ENCODE measurements at regions not wholly inside any gene's neighbourhood (a gene's known extent, or its start where the extent isn't known, plus 50 kb on each side); places are given as distances from the start of the nearest gene placed in this dataset.
"Not testable (repeated sequence)": the region's sequence is repeated elsewhere in the genome, so short reads cannot be mapped to it uniquely, and the experiment has no call there.

GRCh38 chr11:38751421-38751820, 2153.4 kb upstream of the RAG2 start:
- in situ Hi-C loops (cut with MboI; ENCODE audit: low sequenced_read_pairs) = no loop called here

- in situ Hi-C loops (cut with MboI; ENCODE audit: low sequenced_read_pairs) = not testable (repeated sequence)
Measured at GRCh38 chr11:38746516-38746915, 2148.5 kb upstream of the RAG2 start.

- in situ Hi-C loops (cut with MboI; ENCODE audit: low sequenced_read_pairs) = no loop called here
Measured at GRCh38 chr11:38723361-38723760, 2125.3 kb upstream of the RAG2 start.

DNA sequence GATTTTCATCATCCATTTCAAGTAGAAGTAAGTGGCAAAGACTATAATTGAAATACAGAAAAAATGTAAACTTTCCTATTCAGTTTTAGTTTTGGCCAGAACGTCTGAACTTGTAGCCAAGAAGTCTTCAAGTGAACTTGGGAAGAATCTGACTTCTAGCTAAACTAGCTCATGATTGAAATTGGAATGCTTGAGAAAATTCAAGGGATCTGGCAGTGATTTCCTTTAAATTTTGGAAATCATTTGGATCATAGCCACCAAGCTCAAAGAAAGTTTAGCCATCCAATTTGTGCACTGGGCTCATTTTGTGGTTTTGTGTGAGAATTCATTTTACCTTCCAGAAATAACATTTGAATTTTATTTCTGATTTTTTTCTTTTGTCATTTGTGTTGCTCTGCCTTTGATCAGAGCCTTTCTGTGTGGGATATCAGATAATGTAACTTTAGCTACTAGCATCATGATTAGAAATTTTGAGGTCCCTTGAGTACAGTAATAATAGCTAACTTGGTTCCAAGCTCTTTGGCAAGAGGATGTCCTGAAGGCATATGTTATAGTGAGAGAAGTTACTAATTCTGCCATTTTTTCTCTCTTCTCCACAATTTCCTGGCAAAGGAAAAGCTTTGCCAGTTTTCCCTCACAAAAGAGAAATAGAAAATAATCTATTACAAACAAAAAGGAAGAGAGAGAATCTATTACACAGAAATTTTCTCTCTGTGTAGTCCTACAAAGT, 2123.7 kb upstream of the RAG2 start:
- in situ Hi-C loops (cut with MboI; ENCODE audit: low sequenced_read_pairs) = no loop called here

DNA sequence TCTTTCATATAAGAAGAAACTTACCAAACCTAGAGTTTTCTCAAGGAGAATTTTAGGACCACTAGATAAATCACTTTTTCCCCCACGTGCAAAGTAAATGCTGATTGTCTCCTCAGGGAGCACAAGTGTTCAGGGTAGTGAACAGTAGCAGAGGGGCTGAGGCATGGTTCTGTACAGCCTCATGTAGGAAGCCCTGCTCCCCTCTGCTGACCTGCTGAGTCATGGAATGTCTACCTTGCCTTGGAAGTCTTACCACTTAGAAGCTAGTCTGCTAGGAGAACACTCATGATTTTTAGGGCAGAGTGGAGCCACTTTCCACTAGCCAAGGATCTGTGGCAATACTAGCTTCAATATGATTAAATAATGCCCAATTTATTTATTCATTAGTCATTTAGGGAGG, 2120.6 kb upstream of the RAG2 start:
- in situ Hi-C loops (cut with MboI; ENCODE audit: low sequenced_read_pairs) = no loop called here

DNA sequence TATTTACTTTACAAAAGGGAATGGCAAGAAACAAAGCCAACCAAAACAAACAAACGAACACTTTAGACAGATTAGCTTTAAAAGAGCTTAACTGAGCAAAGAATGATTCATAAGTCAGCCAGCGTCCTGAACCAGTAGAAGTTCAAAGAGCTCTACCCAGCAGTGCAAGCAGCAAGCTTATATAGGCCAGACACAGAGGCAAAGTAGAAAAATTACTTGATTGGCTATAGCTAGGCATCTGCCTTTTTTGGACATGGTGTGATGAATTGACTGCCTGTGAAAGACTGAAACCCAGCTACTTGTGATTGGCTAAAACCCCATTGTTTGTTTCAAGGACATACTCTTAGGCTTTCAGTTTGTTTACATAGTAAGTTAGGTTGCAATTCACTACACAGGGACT, 2120.0 kb upstream of the RAG2 start:
- in situ Hi-C loops (cut with MboI; ENCODE audit: low sequenced_read_pairs) = no loop called here

DNA sequence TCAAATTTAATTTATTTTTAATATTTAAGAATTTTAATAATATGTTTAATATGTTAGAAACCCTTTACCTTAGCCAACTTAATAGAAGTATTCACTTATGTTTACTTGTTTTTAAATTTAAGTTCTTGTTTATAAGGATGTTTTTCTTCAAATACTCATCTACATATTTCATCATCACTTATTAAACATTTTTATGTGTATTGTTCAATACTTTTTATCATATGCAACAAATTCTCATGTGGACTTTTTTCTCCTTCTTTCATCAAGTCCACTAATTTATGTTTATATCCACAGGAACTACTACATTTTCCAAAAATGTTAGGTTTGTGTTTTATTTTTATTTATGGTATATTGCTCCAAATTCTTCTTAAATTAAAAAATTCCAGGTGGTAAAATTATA, 2113.1 kb upstream of the RAG2 start:
- in situ Hi-C loops (cut with MboI; ENCODE audit: low sequenced_read_pairs) = no loop called here

DNA sequence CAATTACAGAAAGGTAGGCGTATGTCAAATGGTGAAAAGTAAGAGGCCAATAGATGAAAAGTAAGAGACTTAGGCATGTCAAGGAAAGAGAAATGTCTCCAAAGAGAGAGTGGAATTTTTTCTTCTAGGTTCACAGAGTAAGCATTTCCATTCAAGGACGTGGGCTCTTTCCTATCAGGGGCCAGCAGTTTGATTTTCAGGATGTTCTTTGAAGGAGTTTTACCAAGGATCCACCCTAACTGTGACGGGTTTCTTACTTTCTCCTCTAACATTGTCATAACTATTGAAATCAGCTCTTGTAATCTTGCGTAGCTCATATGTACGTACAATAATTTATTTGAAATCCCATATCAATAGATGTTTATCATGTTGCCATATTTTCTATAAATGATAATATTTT, 2112.2 kb upstream of the RAG2 start:
- in situ Hi-C loops (cut with MboI; ENCODE audit: low sequenced_read_pairs) = no loop called here

- in situ Hi-C loops (cut with MboI; ENCODE audit: low sequenced_read_pairs) = no loop called here
Measured at GRCh38 chr11:38700111-38700510, 2102.1 kb upstream of the RAG2 start.

DNA sequence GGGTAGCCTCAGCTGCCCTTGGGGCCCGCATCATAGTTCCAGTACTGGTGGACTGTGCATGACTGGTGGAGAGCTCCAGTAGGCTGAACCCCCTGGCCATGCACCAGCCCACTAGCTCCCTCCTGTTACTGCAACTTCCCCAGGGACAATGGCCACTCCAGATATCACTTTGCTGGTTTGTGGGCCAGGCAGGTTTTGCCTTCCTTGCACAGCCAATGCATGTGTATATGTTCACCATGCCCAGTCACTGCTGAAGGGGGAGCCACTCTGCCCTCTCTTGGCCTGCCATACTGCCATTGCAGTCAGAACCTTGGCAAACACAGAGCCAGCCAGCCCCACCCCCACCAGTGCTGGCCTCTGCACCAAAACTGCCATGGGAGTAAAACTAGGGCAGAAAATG, 2095.3 kb upstream of the RAG2 start:
- in situ Hi-C loops (cut with MboI; ENCODE audit: low sequenced_read_pairs) = no loop called here

DNA sequence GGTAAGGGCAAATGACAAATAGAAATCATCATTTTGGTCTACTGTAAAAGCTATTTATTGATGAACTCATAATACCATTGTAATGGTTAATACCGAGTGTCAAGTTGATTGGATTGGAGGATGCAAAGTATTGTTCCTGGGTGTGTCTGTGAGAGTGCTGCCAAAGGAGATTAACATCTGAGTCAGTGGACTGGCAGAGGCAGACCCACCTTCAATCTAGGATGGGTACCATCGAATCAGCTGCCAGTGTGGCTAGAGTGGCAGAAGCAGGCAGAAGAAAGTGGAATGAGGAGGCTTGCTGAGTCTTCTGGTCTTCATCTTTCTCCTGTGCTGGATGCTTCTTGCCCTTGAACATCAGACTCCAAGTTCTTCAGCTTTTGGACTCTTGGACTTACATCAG, 2092.2 kb upstream of the RAG2 start:
- in situ Hi-C loops (cut with MboI; ENCODE audit: low sequenced_read_pairs) = not testable (repeated sequence)

GRCh38 chr11:38687008-38687407, 2089.0 kb upstream of the RAG2 start:
- in situ Hi-C loops (cut with MboI; ENCODE audit: low sequenced_read_pairs) = no loop called here

DNA sequence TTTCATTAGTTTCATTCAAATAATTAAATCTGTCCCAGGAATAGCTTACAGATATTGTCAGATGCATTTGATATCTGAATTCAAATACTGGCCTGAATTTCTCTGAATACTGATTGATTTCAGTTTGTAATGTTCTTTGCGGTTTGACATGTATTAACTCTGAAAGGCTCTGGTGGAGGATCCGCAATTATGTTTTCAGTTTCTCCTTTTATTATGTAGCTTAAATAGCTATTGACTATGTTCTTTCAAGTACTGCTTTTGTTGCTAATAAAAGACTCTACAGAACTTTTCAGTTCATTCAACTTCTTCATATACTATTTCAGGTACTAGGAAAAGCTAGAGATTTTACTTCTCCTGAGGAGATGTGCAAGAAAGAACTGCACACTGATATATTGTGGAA, 2085.4 kb upstream of the RAG2 start:
- in situ Hi-C loops (cut with MboI; ENCODE audit: low sequenced_read_pairs) = no loop called here

- in situ Hi-C loops (cut with MboI; ENCODE audit: low sequenced_read_pairs) = no loop called here
Measured at GRCh38 chr11:38680746-38681145, 2082.7 kb upstream of the RAG2 start.

GRCh38 chr11:38680166-38680565, 2082.1 kb upstream of the RAG2 start:
- in situ Hi-C loops (cut with MboI; ENCODE audit: low sequenced_read_pairs) = no loop called here

DNA sequence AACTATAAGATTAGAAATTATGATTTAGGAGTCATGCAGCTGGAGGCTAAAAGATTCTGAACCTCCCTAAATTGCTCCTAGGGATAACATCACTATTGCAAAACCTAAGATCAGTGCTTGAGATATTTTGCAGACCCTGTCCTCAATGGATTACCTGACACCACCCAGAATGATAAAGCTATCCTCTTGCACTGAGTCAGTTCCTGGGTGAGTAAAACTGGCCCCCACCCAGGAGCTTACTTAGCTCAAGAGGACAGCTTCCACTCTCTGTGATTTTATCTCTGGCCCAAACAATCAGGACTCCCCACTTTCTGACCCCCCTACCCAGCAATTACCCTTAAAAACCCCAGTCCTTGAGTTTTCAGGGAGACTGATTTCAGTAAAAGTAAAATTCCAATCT, 2074.4 kb upstream of the RAG2 start:
- in situ Hi-C loops (cut with MboI; ENCODE audit: low sequenced_read_pairs) = no loop called here

- in situ Hi-C loops (cut with MboI; ENCODE audit: low sequenced_read_pairs) = no loop called here
Measured at GRCh38 chr11:38667359-38667758, 2069.3 kb upstream of the RAG2 start.

- in situ Hi-C loops (cut with MboI; ENCODE audit: low sequenced_read_pairs) = no loop called here
Measured at GRCh38 chr11:38648604-38649003, 2050.6 kb upstream of the RAG2 start.

GRCh38 chr11:38646382-38646781, 2048.3 kb upstream of the RAG2 start:
- in situ Hi-C loops (cut with MboI; ENCODE audit: low sequenced_read_pairs) = no loop called here

DNA sequence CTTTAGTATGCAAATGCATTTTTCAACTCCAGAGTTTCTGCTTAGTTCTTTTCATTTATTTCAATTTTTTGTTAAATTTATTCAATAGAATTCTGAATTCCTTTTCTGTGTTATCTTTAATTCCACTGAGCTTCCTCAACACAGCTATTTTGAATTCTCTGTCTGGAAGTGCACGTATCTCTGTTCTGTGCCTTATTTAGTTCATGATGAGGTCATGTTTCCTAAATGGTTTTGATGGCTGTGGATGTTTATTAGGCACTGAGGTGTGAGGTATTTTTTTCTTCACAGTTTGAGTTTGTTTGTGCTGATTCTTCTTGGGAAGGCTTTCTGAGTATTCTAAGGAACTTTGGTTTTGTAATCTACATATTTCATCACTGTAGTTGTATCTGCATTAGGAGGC, 2042.8 kb upstream of the RAG2 start:
- in situ Hi-C loops (cut with MboI; ENCODE audit: low sequenced_read_pairs) = no loop called here

DNA sequence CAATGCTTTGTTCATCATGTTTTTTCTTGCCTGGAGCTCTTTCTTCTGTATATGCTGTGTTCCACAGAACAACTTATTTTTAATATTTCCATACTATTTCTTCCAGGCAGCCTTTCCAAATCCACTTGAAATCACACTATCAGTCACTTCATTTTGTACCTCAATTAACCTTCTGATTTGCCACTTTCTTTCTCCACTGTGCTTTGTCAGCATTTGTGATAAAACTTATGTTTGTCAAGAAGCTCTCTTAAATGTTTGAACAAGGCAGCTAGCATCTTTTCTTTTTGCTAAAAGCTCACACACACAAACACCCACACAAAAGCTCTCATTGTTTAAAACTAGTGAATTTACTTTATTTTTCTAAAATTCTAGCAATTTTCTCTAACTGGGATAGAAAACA, 2014.7 kb upstream of the RAG2 start:
- in situ Hi-C loops (cut with MboI; ENCODE audit: low sequenced_read_pairs) = no loop called here

DNA sequence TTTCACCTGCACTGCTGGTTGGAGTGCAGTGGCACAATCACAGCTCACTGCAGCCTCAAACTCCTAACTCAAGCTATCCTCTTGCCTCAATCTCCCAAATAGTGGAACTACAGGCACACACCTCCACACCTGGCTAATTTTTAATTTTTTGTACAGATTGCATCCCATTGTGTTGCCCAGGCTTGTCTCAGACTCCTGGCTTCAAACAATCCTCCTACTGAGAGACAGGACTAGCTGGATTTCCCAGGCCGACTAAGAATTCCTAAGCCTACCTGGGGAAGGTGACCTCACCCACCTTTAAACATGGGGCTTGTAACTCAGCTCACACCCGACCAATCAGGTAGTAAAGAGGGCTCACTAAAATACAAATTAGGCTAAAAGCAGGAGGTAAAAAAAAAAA, 2003.3 kb upstream of the RAG2 start:
- in situ Hi-C loops (cut with MboI; ENCODE audit: low sequenced_read_pairs) = not testable (repeated sequence)

DNA sequence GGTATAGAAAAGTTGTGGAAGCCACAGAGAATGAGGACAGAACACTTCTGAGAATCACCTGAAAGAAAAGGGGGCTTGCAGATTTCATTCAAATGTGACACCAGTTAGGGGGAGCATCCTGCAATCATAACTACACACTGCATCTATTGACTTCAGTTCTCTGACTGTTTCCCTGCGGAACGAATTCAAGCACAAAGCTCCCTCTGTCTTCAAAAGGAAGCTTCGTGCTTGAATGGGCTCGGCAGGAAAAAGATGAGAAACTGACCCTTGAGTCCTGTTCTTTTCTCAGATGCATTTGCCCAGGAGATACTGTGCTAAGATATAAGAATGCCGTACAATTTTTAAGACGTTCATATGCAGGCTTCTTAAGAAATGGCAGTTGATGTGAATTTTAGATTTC, 2000.4 kb upstream of the RAG2 start:
- in situ Hi-C loops (cut with MboI; ENCODE audit: low sequenced_read_pairs) = no loop called here
